SKM-1 treated with dmso at 0.1 percent for 144 hours (cell line): ENCODE measurements at regions not wholly inside any gene's neighbourhood (a gene's known extent, or its start where the extent isn't known, plus 50 kb on each side); places are given as distances from the start of the nearest gene placed in this dataset.

Source experiments
- DNase-seq: peaks from one replicate; lab custom pipeline; 2025; ENCODE audit not compliant: unreplicated experiment; lab: John Stamatoyannopoulos, UW

GRCh38 chr20:52515877-52516276, 324.3 kb upstream of the ZFP64 start:
- no peak for DNase-seq

- no peak for DNase-seq
These were observed 308.6 kb upstream of the ZFP64 start for GRCh38 chr20:52500157-52500556.

GRCh38 chr20:52497731-52498130, 306.2 kb upstream of the ZFP64 start:
- DNase-seq: no peak

- no peak for DNase-seq
These were observed 304.6 kb upstream of the ZFP64 start for GRCh38 chr20:52496191-52496590.

- DNase-seq: no peak
These were observed 302.7 kb upstream of the ZFP64 start for GRCh38 chr20:52494244-52494643.

- no peak for DNase-seq
These were observed 301.7 kb upstream of the ZFP64 start for GRCh38 chr20:52493171-52493721.

GRCh38 chr20:52490711-52491430, 299.3 kb upstream of the ZFP64 start:
- DNase-seq: no peak

- no peak for DNase-seq
These were observed 292.9 kb upstream of the ZFP64 start for GRCh38 chr20:52484438-52484837.

GRCh38 chr20:52483382-52483781, 291.8 kb upstream of the ZFP64 start:
- no peak for DNase-seq

GRCh38 chr20:52482044-52482443, 290.5 kb upstream of the ZFP64 start:
- no peak for DNase-seq

- no peak for DNase-seq
These were observed 289.9 kb upstream of the ZFP64 start for GRCh38 chr20:52481443-52481842.

- DNase-seq: no peak
These were observed 284.6 kb upstream of the ZFP64 start for GRCh38 chr20:52476074-52476750.

- DNase-seq: no peak
These were observed 281.6 kb upstream of the ZFP64 start for GRCh38 chr20:52473186-52473585.

- no peak for DNase-seq
These were observed 279.0 kb upstream of the ZFP64 start for GRCh38 chr20:52470561-52470960.

- no peak for DNase-seq
These were observed 277.5 kb upstream of the ZFP64 start for GRCh38 chr20:52469128-52469527.

GRCh38 chr20:52465991-52466390, 274.4 kb upstream of the ZFP64 start:
- no peak for DNase-seq

GRCh38 chr20:52461582-52461981, 270.0 kb upstream of the ZFP64 start:
- DNase-seq: no peak

GRCh38 chr20:52459150-52459549, 267.6 kb upstream of the ZFP64 start:
- no peak for DNase-seq

- DNase-seq: no peak
These were observed 266.2 kb upstream of the ZFP64 start for GRCh38 chr20:52457826-52458225.

- no peak for DNase-seq
These were observed 263.1 kb upstream of the ZFP64 start for GRCh38 chr20:52454660-52455059.

GRCh38 chr20:52448513-52449232, 257.1 kb upstream of the ZFP64 start:
- DNase-seq: no peak

GRCh38 chr20:52447225-52447551, 255.6 kb upstream of the ZFP64 start:
- DNase-seq: no peak
